ENCODE measurements at regions not wholly inside any gene's neighbourhood (a gene's known extent, or its start where the extent isn't known, plus 50 kb on each side); places are given as distances from the start of the nearest gene placed in this dataset.
"Not testable (repeated sequence)": the region's sequence is repeated elsewhere in the genome, so short reads cannot be mapped to it uniquely, and the experiment has no call there.

- TF ChIP-seq CTCF (conservative IDR thresholded peaks at IDR 0.05; ENCODE audit: low read length); EZH2phosphoT487 (IDR thresholded peaks at IDR 0.05; ENCODE audit: borderline replicate concordance, low read depth, low read length): not testable (repeated sequence)
Measured at GRCh38 chr21:20221981-20222380, 776.2 kb upstream of the NCAM2 start.

All from OCI-LY7 (cell line).